A673 (cell line): ENCODE measurements at regions not wholly inside any gene's neighbourhood (a gene's known extent, or its start where the extent isn't known, plus 50 kb on each side); places are given as distances from the start of the nearest gene placed in this dataset.

Experiments used
- BruUV-seq: library from RNA; stranded (reverse); fragments of 400-500 nt; replicated peaks from 2 replicates; lab custom pipeline; 2021; lab: Mats Ljungman, UMichigan
- CTCF ChIA-PET: fragments of 300-600 bp; sonication (Branson Sonifier 250); formaldehyde crosslinking; loops from one replicate; lab custom pipeline; 2022; ENCODE audit warnings: antibody characterized with exemption; lab: Charles Lee
- POLR2A ChIA-PET: fragments of 300-600 bp; sonication (Branson Sonifier 250); formaldehyde crosslinking; loops from one replicate; lab custom pipeline; 2022; ENCODE audit warnings: antibody characterized with exemption; ENCODE audit not compliant: low non-redundant PET; lab: Charles Lee
- DNase-seq: peaks from one replicate; pipeline ENCODE4 v3.0.0-alpha.2; 2015; ENCODE audit warnings: low spot score
- H3K27ac ChIP-seq: fragments of 200-600 bp; sonication (generic); 2 replicates; pipeline ENCODE4 v1.5.1; 2016; ENCODE audit warnings: mixed run types, low read depth, mild to moderate bottlenecking, mixed read lengths, antibody characterized with exemption, low read length; ENCODE audit not compliant: poor library complexity, severe bottlenecking
- H3K27me3 ChIP-seq: fragments of 200-600 bp; sonication (generic); replicated peaks from 2 replicates; pipeline ENCODE4 v1.6.1; 2017; ENCODE audit warnings: mixed run types, low read depth, mild to moderate bottlenecking, mixed read lengths, antibody characterized with exemption, low read length; ENCODE audit not compliant: insufficient read depth, poor library complexity
- H3K36me3 ChIP-seq: fragments of 200-600 bp; sonication (generic); 2 replicates; pipeline ENCODE4 v1.6.1; 2016; ENCODE audit warnings: mixed run types, mild to moderate bottlenecking, mixed read lengths, antibody characterized with exemption, low read length; ENCODE audit not compliant: insufficient read depth, poor library complexity, severe bottlenecking
- H3K4me1 ChIP-seq: fragments of 200-600 bp; sonication (generic); 2 replicates; pipeline ENCODE4 v1.6.1; 2017; ENCODE audit warnings: mixed run types, mild to moderate bottlenecking, mixed read lengths, antibody characterized with exemption, low read length; ENCODE audit not compliant: insufficient read depth, poor library complexity, severe bottlenecking
- H3K4me3 ChIP-seq: fragments of 200-600 bp; sonication (generic); 2 replicates; pipeline ENCODE4 v1.5.1; 2016; ENCODE audit warnings: low read depth, mixed run types, mild to moderate bottlenecking, mixed read lengths, low read length; ENCODE audit not compliant: poor library complexity, severe bottlenecking
- H3K9me3 ChIP-seq: fragments of 200-600 bp; sonication (generic); 2 replicates; pipeline ENCODE4 v1.6.1; 2016; ENCODE audit warnings: mixed run types, low read depth, mild to moderate bottlenecking, mixed read lengths, antibody characterized with exemption, low read length; ENCODE audit not compliant: poor library complexity, severe bottlenecking
- EZH2 ChIP-seq: fragments of 200-600 bp; sonication (generic); IDR thresholded peaks from 2 replicates; pipeline ENCODE4 v1.6.1; 2017; ENCODE audit warnings: borderline replicate concordance, low read depth, mild to moderate bottlenecking, mixed read lengths, antibody characterized with exemption, low read length; ENCODE audit not compliant: poor library complexity, severe bottlenecking
- intact Hi-C: fragments of 100-400 bp; cut with micrococcal nuclease; formaldehyde crosslinking; loops from one replicate; pipeline ENCODE4 v1.10.0; 2022; ENCODE audit not compliant: unreplicated experiment
- TF ChIP-seq, protein P1 (sequence below): fragments of 300-800, 200-600 bp; sonication (generic); conservative IDR thresholded peaks from 2 replicates; pipeline ENCODE4 v1.5.1; 2017; ENCODE audit warnings: low read depth, mild to moderate bottlenecking, antibody characterized with exemption, low read length, moderate library complexity, mixed read lengths

DNA sequence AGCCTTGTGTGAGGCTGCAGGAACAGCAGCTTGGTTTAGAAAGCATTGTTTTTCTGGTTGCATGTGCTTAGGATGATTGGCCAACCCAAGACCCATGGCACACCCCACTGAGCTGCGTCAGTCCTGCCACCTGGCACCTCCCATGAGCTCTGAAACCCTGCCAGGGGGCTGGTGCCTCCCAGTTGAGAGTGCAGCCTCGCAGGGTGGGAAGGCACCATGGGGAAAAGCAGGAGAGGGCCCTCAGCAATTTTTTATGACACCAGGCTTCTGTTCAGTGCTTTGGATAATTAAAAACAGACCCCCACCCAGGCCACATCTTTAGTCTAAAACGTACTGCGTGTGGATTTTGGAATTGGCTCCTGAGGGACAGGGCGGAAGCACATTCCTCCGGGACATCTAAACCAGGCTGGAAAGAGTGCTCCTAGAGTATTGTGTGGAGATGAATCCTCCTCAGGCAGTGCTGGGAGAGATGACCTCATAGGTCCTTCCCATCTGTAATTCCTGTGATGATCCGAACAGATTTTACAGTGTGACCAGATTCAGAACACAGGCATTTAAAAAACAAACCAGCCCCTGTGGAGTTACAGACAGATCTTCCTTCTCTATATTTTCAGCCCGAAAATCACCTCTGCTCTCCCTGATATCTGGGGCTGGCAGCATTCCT is 438.3 kb downstream of the ZNF521 start:
- intact Hi-C loops, result no loop called here
- H3K4me3 ChIP-seq, result no peak overlapping the region
- ChIA-PET POLR2A (no interaction called here), CTCF (no interaction called here)
- H3K36me3 ChIP-seq, result no peaks in the 10 kb centered on the region
- no peaks in the 10 kb centered on the region for H3K4me1 ChIP-seq
- no peaks in the 10 kb centered on the region for H3K9me3 ChIP-seq
- peaks cover 18% of the 10 kb centered on the region for H3K27me3 ChIP-seq
- TF ChIP-seq, protein P1, sequence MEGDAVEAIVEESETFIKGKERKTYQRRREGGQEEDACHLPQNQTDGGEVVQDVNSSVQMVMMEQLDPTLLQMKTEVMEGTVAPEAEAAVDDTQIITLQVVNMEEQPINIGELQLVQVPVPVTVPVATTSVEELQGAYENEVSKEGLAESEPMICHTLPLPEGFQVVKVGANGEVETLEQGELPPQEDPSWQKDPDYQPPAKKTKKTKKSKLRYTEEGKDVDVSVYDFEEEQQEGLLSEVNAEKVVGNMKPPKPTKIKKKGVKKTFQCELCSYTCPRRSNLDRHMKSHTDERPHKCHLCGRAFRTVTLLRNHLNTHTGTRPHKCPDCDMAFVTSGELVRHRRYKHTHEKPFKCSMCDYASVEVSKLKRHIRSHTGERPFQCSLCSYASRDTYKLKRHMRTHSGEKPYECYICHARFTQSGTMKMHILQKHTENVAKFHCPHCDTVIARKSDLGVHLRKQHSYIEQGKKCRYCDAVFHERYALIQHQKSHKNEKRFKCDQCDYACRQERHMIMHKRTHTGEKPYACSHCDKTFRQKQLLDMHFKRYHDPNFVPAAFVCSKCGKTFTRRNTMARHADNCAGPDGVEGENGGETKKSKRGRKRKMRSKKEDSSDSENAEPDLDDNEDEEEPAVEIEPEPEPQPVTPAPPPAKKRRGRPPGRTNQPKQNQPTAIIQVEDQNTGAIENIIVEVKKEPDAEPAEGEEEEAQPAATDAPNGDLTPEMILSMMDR, result no peak
- TF ChIP-seq EZH2, result no peak
- no peak overlapping the region for H3K27ac ChIP-seq
- no TSS peak for BruUV-seq
- no peak for DNase-seq

DNA sequence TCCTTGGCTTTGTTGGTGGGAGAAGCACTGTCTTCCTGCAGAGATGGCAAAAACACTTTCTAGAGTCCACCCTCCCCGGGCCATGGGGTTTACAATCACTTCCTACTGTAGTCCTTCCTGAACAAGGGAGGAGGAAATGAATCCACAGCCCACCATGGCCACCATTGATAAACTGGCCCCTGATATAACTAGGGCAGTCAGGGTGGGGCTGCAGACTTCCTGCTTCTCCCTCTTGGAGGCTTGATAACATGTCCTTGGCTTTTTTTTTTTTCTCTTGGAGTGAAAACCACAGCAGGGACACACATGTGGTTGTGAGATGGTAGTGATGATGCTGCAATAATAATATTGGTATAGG is 437.8 kb downstream of the ZNF521 start:
- intact Hi-C loops, result no loop called here
- POLR2A ChIA-PET, result no interaction called here
- Histone ChIP-seq H3K4me1 (no peaks in the 10 kb centered on the region), H3K9me3 (no peaks in the 10 kb centered on the region), H3K27me3 (peaks cover 23% of the 10 kb centered on the region), H3K27ac (no peak overlapping the region), H3K4me3 (no peak overlapping the region), H3K36me3 (no peaks in the 10 kb centered on the region)
- no peak for TF ChIP-seq EZH2
- TF ChIP-seq, protein P1, result no peak
- CTCF ChIA-PET, result no interaction called here
- no TSS peak for BruUV-seq
- DNase-seq, result no peak

DNA sequence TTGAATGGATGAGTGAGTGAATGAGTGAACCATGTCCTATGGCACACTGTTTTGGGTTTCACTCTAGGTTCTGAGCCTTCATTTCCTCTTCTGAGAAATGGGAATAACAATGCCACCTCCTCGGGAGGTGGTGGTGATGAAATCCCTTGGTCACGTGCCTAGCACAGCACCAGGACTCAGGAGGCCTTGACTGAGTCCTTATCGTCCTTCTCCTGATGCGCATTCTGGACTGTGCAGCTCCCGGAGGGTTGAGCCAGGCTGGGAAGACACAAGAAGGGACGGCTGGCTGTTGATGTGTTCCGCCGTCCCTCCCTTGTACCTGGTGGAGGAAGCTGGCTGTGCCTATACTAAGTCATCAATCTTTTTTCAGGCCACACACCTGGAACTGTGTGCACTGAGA is 437.3 kb downstream of the ZNF521 start:
- ChIA-PET POLR2A (no interaction called here), CTCF (no interaction called here)
- Histone ChIP-seq H3K27me3 (peaks cover 26% of the 10 kb centered on the region), H3K4me3 (no peak overlapping the region), H3K9me3 (no peaks in the 10 kb centered on the region), H3K36me3 (no peaks in the 10 kb centered on the region), H3K4me1 (no peaks in the 10 kb centered on the region), H3K27ac (no peak overlapping the region)
- DNase-seq, result no peak
- intact Hi-C loops, result no loop called here
- no peak for TF ChIP-seq EZH2
- BruUV-seq, result no TSS peak

DNA sequence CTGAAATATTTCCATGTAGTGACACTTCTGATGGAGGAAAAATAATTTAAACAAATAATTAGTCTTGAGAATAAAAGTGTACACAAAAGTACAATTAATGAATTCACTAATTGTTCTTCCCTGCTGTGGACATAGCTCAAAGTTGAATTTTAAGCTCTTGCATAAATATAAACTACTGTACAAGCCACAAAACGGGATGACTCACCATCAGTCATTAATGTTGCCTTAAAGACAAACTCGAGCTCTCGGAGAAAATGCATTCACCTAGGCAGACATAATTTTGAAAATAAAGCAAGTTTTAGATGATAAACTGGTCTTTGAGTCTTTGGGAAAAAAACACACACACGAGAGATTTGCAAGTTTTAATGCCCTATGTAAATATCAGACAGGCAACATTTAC is 436.4 kb downstream of the ZNF521 start:
- intact Hi-C loops, result no loop called here
- CTCF ChIA-PET, result no interaction called here
- Histone ChIP-seq H3K27me3 (peaks cover 26% of the 10 kb centered on the region), H3K4me3 (no peak overlapping the region), H3K9me3 (no peaks in the 10 kb centered on the region), H3K36me3 (no peaks in the 10 kb centered on the region), H3K4me1 (no peaks in the 10 kb centered on the region), H3K27ac (no peak overlapping the region)
- no peak for DNase-seq
- TF ChIP-seq EZH2, result no peak
- TF ChIP-seq, protein P1, result no peak
- BruUV-seq, result no TSS peak
- POLR2A ChIA-PET, result no interaction called here
